A673 (cell line): ENCODE measurements at regions not wholly inside any gene's neighbourhood (a gene's known extent, or its start where the extent isn't known, plus 50 kb on each side); places are given as distances from the start of the nearest gene placed in this dataset.
"Not testable (repeated sequence)": the region's sequence is repeated elsewhere in the genome, so short reads cannot be mapped to it uniquely, and the experiment has no call there.

Source experiments
- BruUV-seq: library from RNA; stranded (reverse); fragments of 400-500 nt; replicated peaks from 2 replicates; lab custom pipeline; 2021; lab: Mats Ljungman, UMichigan
- CTCF ChIA-PET: fragments of 300-600 bp; sonication (Branson Sonifier 250); formaldehyde crosslinking; loops from one replicate; lab custom pipeline; 2022; ENCODE audit warnings: antibody characterized with exemption; lab: Charles Lee
- POLR2A ChIA-PET: fragments of 300-600 bp; sonication (Branson Sonifier 250); formaldehyde crosslinking; loops from one replicate; lab custom pipeline; 2022; ENCODE audit warnings: antibody characterized with exemption; ENCODE audit not compliant: low non-redundant PET; lab: Charles Lee
- DNase-seq: peaks from one replicate; pipeline ENCODE4 v3.0.0-alpha.2; 2015; ENCODE audit warnings: low spot score
- H3K27ac ChIP-seq: fragments of 200-600 bp; sonication (generic); 2 replicates; pipeline ENCODE4 v1.5.1; 2016; ENCODE audit warnings: mixed run types, low read depth, mild to moderate bottlenecking, mixed read lengths, antibody characterized with exemption, low read length; ENCODE audit not compliant: poor library complexity, severe bottlenecking
- H3K27me3 ChIP-seq: fragments of 200-600 bp; sonication (generic); replicated peaks from 2 replicates; pipeline ENCODE4 v1.6.1; 2017; ENCODE audit warnings: mixed run types, low read depth, mild to moderate bottlenecking, mixed read lengths, antibody characterized with exemption, low read length; ENCODE audit not compliant: insufficient read depth, poor library complexity
- H3K36me3 ChIP-seq: fragments of 200-600 bp; sonication (generic); 2 replicates; pipeline ENCODE4 v1.6.1; 2016; ENCODE audit warnings: mixed run types, mild to moderate bottlenecking, mixed read lengths, antibody characterized with exemption, low read length; ENCODE audit not compliant: insufficient read depth, poor library complexity, severe bottlenecking
- H3K4me1 ChIP-seq: fragments of 200-600 bp; sonication (generic); 2 replicates; pipeline ENCODE4 v1.6.1; 2017; ENCODE audit warnings: mixed run types, mild to moderate bottlenecking, mixed read lengths, antibody characterized with exemption, low read length; ENCODE audit not compliant: insufficient read depth, poor library complexity, severe bottlenecking
- H3K4me3 ChIP-seq: fragments of 200-600 bp; sonication (generic); 2 replicates; pipeline ENCODE4 v1.5.1; 2016; ENCODE audit warnings: low read depth, mixed run types, mild to moderate bottlenecking, mixed read lengths, low read length; ENCODE audit not compliant: poor library complexity, severe bottlenecking
- H3K9me3 ChIP-seq: fragments of 200-600 bp; sonication (generic); 2 replicates; pipeline ENCODE4 v1.6.1; 2016; ENCODE audit warnings: mixed run types, low read depth, mild to moderate bottlenecking, mixed read lengths, antibody characterized with exemption, low read length; ENCODE audit not compliant: poor library complexity, severe bottlenecking
- CTCF ChIP-seq: fragments of 300-800, 200-600 bp; sonication (generic); conservative IDR thresholded peaks from 2 replicates; pipeline ENCODE4 v1.5.1; 2017; ENCODE audit warnings: low read depth, mild to moderate bottlenecking, antibody characterized with exemption, low read length, moderate library complexity, mixed read lengths
- EZH2 ChIP-seq: fragments of 200-600 bp; sonication (generic); IDR thresholded peaks from 2 replicates; pipeline ENCODE4 v1.6.1; 2017; ENCODE audit warnings: borderline replicate concordance, low read depth, mild to moderate bottlenecking, mixed read lengths, antibody characterized with exemption, low read length; ENCODE audit not compliant: poor library complexity, severe bottlenecking
- intact Hi-C: fragments of 100-400 bp; cut with micrococcal nuclease; formaldehyde crosslinking; loops from one replicate; pipeline ENCODE4 v1.10.0; 2022; ENCODE audit not compliant: unreplicated experiment

- BruUV-seq: no TSS peak
- no peaks in the 10 kb centered on the region for H3K4me1 ChIP-seq
- H3K36me3 ChIP-seq: no peaks in the 10 kb centered on the region
- H3K27me3 ChIP-seq: no peaks in the 10 kb centered on the region
- peaks cover 26% of the 10 kb centered on the region for H3K9me3 ChIP-seq
- ChIA-PET POLR2A (no interaction called here), CTCF (no interaction called here)
- no peak overlapping the region for H3K27ac ChIP-seq
- DNase-seq: no peak
- intact Hi-C loops: no loop called here
- no peak overlapping the region for H3K4me3 ChIP-seq
- no peak for TF ChIP-seq EZH2
- no peak for TF ChIP-seq CTCF
Measured at GRCh38 chr7:49611951-49612350, 161.5 kb upstream of the VWC2 start.

GRCh38 chr7:49613759-49614158 is 159.7 kb upstream of the VWC2 start:
- no peak for DNase-seq
- no peaks in the 10 kb centered on the region for H3K4me1 ChIP-seq
- ChIA-PET POLR2A (no interaction called here), CTCF (no interaction called here)
- no peak overlapping the region for H3K4me3 ChIP-seq
- intact Hi-C loops: no loop called here
- H3K27me3 ChIP-seq: no peaks in the 10 kb centered on the region
- BruUV-seq: no TSS peak
- H3K27ac ChIP-seq: no peak overlapping the region
- TF ChIP-seq CTCF (no peak), EZH2 (no peak)
- H3K36me3 ChIP-seq: no peaks in the 10 kb centered on the region
- H3K9me3 ChIP-seq: peaks cover 28% of the 10 kb centered on the region

GRCh38 chr7:49614974-49615373 is 158.5 kb upstream of the VWC2 start:
- BruUV-seq, DNase-seq, H3K4me1 ChIP-seq, H3K27ac ChIP-seq, H3K36me3 ChIP-seq, CTCF ChIA-PET, POLR2A ChIA-PET, intact Hi-C loops, H3K27me3 ChIP-seq, H3K4me3 ChIP-seq: not testable (repeated sequence)
- H3K9me3 ChIP-seq: peaks cover 29% of the 10 kb centered on the region

GRCh38 chr7:49618028-49618427 is 155.4 kb upstream of the VWC2 start:
- POLR2A ChIA-PET: no interaction called here
- H3K4me1 ChIP-seq: no peaks in the 10 kb centered on the region
- TF ChIP-seq CTCF: no peak
- no peak for TF ChIP-seq EZH2
- no peak overlapping the region for H3K27ac ChIP-seq
- H3K27me3 ChIP-seq: no peaks in the 10 kb centered on the region
- peaks cover 25% of the 10 kb centered on the region for H3K9me3 ChIP-seq
- CTCF ChIA-PET: no interaction called here
- DNase-seq: no peak
- no peaks in the 10 kb centered on the region for H3K36me3 ChIP-seq
- intact Hi-C loops: no loop called here
- no peak overlapping the region for H3K4me3 ChIP-seq
- BruUV-seq: no TSS peak
